ENCODE measurements at regions not wholly inside any gene's neighbourhood (a gene's known extent, or its start where the extent isn't known, plus 50 kb on each side); places are given as distances from the start of the nearest gene placed in this dataset.
"Not testable (repeated sequence)": the region's sequence is repeated elsewhere in the genome, so short reads cannot be mapped to it uniquely, and the experiment has no call there.

DNA sequence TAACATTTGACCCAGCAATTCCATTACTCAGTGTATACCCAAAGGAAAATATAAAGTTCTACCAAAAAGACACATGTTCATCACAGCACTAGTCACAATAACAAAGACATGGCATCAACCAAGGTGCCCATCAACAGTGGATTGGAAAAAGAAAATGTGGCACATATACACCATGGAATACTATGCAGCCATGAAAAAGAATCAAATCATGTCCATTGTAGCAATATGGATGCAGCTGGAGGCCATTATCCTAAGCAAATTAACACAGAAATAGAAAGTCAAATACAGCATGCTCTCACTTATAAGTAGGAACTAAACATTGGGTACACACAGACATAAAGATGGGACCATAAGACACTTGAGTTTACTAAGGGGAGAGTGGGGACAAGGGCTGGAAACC lies 441.9 kb upstream of the ID4 start:
- DNase-seq (ENCODE audit: low read depth): no peak

DNA sequence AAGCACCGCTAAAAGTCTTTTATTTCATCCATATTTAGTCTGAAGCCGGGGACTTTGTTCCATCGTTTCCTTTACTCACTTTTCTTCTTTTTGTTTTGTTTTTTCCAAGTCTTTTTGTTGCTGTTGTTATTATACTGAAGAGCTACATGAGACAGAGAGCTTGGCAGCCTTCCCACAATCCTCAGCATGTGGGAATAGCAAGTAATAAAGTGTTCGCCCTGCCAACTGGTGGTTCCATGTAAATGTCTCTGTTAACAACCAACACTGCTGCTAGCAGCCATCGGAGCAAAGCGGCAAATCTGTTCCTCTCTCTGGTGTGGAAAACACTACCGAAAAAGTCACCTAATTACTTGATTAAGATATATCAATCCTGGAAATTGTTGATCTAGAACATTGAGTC lies 437.8 kb upstream of the ID4 start:
- TF ChIP-seq, protein P1, sequence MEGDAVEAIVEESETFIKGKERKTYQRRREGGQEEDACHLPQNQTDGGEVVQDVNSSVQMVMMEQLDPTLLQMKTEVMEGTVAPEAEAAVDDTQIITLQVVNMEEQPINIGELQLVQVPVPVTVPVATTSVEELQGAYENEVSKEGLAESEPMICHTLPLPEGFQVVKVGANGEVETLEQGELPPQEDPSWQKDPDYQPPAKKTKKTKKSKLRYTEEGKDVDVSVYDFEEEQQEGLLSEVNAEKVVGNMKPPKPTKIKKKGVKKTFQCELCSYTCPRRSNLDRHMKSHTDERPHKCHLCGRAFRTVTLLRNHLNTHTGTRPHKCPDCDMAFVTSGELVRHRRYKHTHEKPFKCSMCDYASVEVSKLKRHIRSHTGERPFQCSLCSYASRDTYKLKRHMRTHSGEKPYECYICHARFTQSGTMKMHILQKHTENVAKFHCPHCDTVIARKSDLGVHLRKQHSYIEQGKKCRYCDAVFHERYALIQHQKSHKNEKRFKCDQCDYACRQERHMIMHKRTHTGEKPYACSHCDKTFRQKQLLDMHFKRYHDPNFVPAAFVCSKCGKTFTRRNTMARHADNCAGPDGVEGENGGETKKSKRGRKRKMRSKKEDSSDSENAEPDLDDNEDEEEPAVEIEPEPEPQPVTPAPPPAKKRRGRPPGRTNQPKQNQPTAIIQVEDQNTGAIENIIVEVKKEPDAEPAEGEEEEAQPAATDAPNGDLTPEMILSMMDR (conservative IDR thresholded peaks at IDR 0.05; ENCODE audit: low read depth, low read length): no peak
- no peak for DNase-seq (ENCODE audit: low read depth)
- H3K4me3 ChIP-seq (ENCODE audit: low read length): no peak overlapping the region

More for the DNA sequence above, 441.9 kb upstream of the ID4 start:
- TF ChIP-seq, protein P1 (conservative IDR thresholded peaks at IDR 0.05; ENCODE audit: low read depth, low read length): no peak
- H3K4me3 ChIP-seq (ENCODE audit: low read length): no peak overlapping the region

DNA sequence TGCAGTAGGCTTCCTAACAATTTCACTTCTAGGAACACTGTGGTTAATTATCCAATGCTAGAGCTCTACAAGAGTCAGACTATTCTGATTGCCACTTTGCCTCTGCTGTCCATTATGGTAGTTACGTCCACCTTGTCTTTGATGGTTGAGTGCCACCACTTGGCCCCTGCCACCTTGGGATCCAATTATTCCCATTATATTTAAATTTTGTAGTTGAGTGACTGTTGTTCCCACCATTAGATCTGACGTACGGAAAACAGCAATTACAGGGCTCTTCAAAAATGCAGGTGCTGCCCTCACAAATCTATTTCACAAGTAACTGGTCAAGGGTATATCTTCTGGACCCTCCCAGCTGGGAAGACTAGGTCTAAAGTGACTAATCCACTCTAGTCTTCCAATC lies 432.3 kb upstream of the ID4 start:
- H3K4me3 ChIP-seq (ENCODE audit: low read length); DNase-seq (ENCODE audit: low read depth): not testable (repeated sequence)

DNA sequence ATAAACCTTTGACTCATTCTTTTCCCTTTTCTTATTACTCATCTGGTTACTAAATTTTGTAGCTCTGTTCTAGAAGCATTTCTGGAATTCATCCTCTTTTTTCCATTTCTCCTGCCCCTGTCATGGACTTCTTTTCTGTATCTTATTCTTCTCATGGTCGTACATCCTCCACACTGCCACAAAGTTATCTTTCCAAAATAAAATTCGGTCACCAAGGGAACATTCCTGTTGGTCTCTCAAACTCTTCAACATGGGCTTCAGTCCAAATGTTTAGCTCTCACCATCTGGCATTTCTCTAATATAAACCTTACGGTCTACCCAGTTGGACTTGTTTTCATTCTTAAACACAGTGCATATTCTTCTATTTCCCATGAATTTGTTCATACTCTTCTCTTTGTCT lies 428.8 kb upstream of the ID4 start:
- DNase-seq (ENCODE audit: low read depth): no peak
- TF ChIP-seq, protein P1 (conservative IDR thresholded peaks at IDR 0.05; ENCODE audit: low read depth, low read length): no peak
- H3K4me3 ChIP-seq (ENCODE audit: low read length): no peak overlapping the region

DNA sequence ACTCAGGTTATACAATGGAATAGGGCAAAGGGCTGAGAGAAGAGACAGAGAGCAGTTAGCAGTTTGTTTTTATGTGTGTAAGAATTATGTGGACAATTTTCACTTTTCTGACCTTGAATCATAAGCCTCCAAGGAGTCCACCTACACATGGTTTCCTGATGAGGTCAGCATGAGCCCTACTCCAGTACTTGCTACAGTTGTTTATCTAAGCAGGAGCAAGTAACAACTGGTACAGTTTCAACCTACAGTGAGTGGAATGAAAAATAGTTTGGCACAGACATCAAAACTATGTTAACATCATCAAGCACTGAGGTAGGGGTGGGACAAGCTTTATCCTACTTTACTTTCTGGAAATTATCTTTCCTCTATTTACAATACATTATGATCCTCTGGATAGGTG lies 426.7 kb upstream of the ID4 start:
- TF ChIP-seq, protein P1 (conservative IDR thresholded peaks at IDR 0.05; ENCODE audit: low read depth, low read length): no peak
- no peak overlapping the region for H3K4me3 ChIP-seq (ENCODE audit: low read length)
- DNase-seq (ENCODE audit: low read depth): peak; percentile 89

DNA sequence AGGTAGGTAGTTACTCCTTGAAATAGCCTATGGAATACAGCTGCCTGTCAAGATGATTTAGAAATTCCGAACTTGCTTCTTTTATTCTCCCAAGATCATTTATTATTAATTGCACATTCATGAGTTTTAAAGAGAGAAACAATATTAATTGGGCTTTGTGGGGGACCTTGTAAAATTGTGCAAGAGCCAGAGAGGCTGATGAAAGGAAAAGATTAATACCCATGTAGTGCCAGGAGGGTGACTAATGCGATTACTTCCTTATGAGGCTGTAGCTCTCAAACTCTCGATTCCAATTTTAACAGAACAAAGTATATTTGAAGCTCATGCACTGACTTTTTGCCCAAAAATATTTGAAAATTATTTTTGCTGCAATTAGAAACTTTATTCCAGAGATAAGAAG lies 423.8 kb upstream of the ID4 start:
- TF ChIP-seq, protein P1 (conservative IDR thresholded peaks at IDR 0.05; ENCODE audit: low read depth, low read length): no peak
- H3K4me3 ChIP-seq (ENCODE audit: low read length): no peak overlapping the region
- peak; percentile 59 for DNase-seq (ENCODE audit: low read depth)

DNA sequence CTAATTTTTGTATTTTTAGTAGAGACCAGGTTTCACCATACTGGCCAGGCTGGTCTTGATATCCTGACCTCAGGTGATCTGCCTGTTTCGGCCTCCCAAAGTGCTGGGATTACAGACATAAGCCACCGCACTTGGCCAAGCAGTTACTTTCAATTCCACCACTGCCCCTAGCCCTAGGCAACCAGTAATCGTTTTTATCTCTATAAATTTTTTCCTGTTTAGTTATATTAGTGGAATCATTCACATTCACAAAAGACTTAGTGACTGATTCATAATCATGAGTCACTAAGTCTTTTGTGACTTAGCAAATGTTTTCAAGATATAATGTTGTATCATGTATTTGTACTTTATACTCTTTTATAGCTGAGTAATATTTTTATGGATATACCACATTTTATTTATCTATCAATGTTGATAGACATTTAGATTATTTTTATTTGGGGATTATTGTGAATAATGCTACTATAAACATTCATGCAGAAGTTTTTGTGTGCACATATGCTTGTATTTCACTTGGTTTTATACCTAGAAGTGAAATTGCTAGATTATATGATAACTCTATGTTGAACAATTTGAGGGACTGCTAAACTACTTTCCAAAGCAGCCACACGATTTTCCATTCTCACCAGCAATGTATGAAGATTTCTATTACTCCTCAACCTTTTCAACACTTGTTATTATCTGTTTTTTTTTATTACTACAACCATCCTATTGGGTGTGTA lies 421.4 kb upstream of the ID4 start:
- DNase-seq (ENCODE audit: low read depth): peak; percentile 74
- no peak overlapping the region for H3K4me3 ChIP-seq (ENCODE audit: low read length)
- TF ChIP-seq, protein P1 (conservative IDR thresholded peaks at IDR 0.05; ENCODE audit: low read depth, low read length): no peak
